SK-N-SH (cell line): ENCODE measurements at regions not wholly inside any gene's neighbourhood (a gene's known extent, or its start where the extent isn't known, plus 50 kb on each side); places are given as distances from the start of the nearest gene placed in this dataset.

ENCODE experiments used
- CTCF ChIA-PET: fragments of 300-600, 350-600 bp; formaldehyde crosslinking; extraction: SDS; loops from one replicate; lab custom pipeline; 2021; lab: Yijun Ruan, JAX
- POLR2A ChIA-PET: fragments of 350-600 bp; sonication (Branson Sonifier 250); formaldehyde crosslinking; extraction: SDS; loops from one replicate; lab custom pipeline; 2020; ENCODE audit warnings: antibody characterized with exemption, inconsistent platforms; lab: Yijun Ruan, JAX
- DNase-seq: peaks from one replicate; pipeline ENCODE4 v3.0.0; 2012
- H2AFZ ChIP-seq: fragments of 200-600 bp; sonication (generic); 2 replicates; pipeline ENCODE4 v1.8.1; 2016; ENCODE audit warnings: antibody characterized with exemption, mild to moderate bottlenecking, low read depth
- H3F3A ChIP-seq: fragments of 200-600 bp; sonication (generic); replicated peaks from 2 replicates; pipeline ENCODE3; 2016; ENCODE audit warnings: antibody characterized with exemption, mild to moderate bottlenecking; ENCODE audit not compliant: insufficient read depth
- H3K27ac ChIP-seq, 2 experiments: fragments of 200-500 bp in 1 of 2; fragments of 200-600 bp in 1 of 2; sonication (Bioruptor generic) in 1 of 2; sonication (generic), shearing (Covaris generic) in 1 of 2; 2 replicates each; pipeline versions ENCODE4 v1.5.1 to v1.6.1; 2014 to 2016; ENCODE audit warnings: low read depth in 2 of 2, inconsistent platforms in 1 of 2, low read length in 1 of 2, mild to moderate bottlenecking in 1 of 2, mixed read lengths in 1 of 2
- H3K27me3 ChIP-seq: fragments of 200-600 bp; sonication (generic), shearing (Covaris generic); 2 replicates; pipeline ENCODE4 v1.6.1; 2016; ENCODE audit warnings: mixed run types; ENCODE audit not compliant: insufficient read depth
- H3K36me3 ChIP-seq, 2 experiments: fragments of 200-500 bp in 1 of 2; fragments of 200-600 bp in 1 of 2; sonication (Bioruptor generic) in 1 of 2; sonication (generic) in 1 of 2; replicated peaks in 1 of 2; 2 replicates each; pipeline versions ENCODE3 to v1.5.1; 2014 to 2016; ENCODE audit warnings: low read length in 1 of 2, mild to moderate bottlenecking in 1 of 2; ENCODE audit not compliant: insufficient read depth in 2 of 2, control insufficient read depth in 1 of 2
- H3K4me1 ChIP-seq, 2 experiments: fragments of 200-500 bp in 1 of 2; fragments of 200-600 bp in 1 of 2; sonication (Bioruptor generic) in 1 of 2; sonication (generic), shearing (Covaris generic) in 1 of 2; 2 replicates each; pipeline versions ENCODE4 v1.5.1 to v1.6.1; 2014 to 2016; ENCODE audit warnings: low read depth in 1 of 2, low read length in 1 of 2, mixed run types in 1 of 2; ENCODE audit not compliant: insufficient read depth in 2 of 2, control insufficient read depth in 1 of 2
- H3K4me2 ChIP-seq: fragments of 200-600 bp; sonication (generic), shearing (Covaris generic); 2 replicates; pipeline ENCODE4 v1.6.1; 2017; ENCODE audit warnings: mixed run types
- H3K4me3 ChIP-seq, 2 experiments: fragments of 200-500 bp in 1 of 2; fragments of 200-600 bp in 1 of 2; sonication (Bioruptor generic) in 1 of 2; sonication (generic), shearing (Covaris generic) in 1 of 2; 2 replicates each; pipeline versions ENCODE4 v1.5.1 to v1.8.1; 2014 to 2016; ENCODE audit warnings: low read depth in 2 of 2, inconsistent platforms in 1 of 2, low read length in 1 of 2, mild to moderate bottlenecking in 1 of 2, mixed read lengths in 1 of 2, moderate library complexity in 1 of 2
- H3K79me2 ChIP-seq: fragments of 200-600 bp; sonication (generic); 2 replicates; pipeline ENCODE4 v1.8.1; 2017; ENCODE audit warnings: mild to moderate bottlenecking; ENCODE audit not compliant: insufficient read depth
- H3K9ac ChIP-seq: fragments of 200-600 bp; sonication (generic); 2 replicates; pipeline ENCODE4 v1.6.1; 2017; ENCODE audit warnings: mixed run types
- H3K9me2 ChIP-seq: fragments of 200-600 bp; sonication (generic); 2 replicates; pipeline ENCODE4 v1.6.1; 2017; ENCODE audit warnings: mixed run types
- H3K9me3 ChIP-seq: fragments of 200-600 bp; sonication (generic); 2 replicates; pipeline ENCODE4 v1.6.1; 2017; ENCODE audit warnings: mixed run types, mild to moderate bottlenecking, moderate library complexity
- H4K20me1 ChIP-seq: fragments of 200-600 bp; sonication (generic); 2 replicates; pipeline ENCODE4 v1.6.1; 2017; ENCODE audit warnings: mild to moderate bottlenecking, mixed run types; ENCODE audit not compliant: insufficient read depth
- CHD2 ChIP-seq: fragments of 150-350 bp; IDR thresholded peaks from 2 replicates; pipeline ENCODE4 v1.6.1; 2018; ENCODE audit warnings: low read length; ENCODE audit not compliant: partially characterized antibody
- CTCF ChIP-seq: fragments of 200-600 bp; sonication (generic); IDR thresholded peaks from 2 replicates; pipeline ENCODE4 v1.6.1; 2017; ENCODE audit warnings: antibody characterized with exemption, mild to moderate bottlenecking, moderate library complexity
- EP300 ChIP-seq, 2 experiments: IDR thresholded peaks; 2 replicates each; pipeline versions ENCODE4 v1.4.0 to v1.6.1; 2012; ENCODE audit warnings: borderline replicate concordance in 1 of 2, low read depth in 1 of 2, low read length in 1 of 2
- FOXJ3 ChIP-seq: sonication (generic); formaldehyde crosslinking; IDR thresholded peaks from 2 replicates; pipeline ENCODE4 v1.5.1; 2020; ENCODE audit warnings: mild to moderate bottlenecking, missing genetic modification reagents
- FOXM1 ChIP-seq: IDR thresholded peaks from 2 replicates; pipeline ENCODE4 v1.4.0; 2012; ENCODE audit warnings: low read depth, mild to moderate bottlenecking
- IRF3 ChIP-seq: fragments of 150-350 bp; IDR thresholded peaks from 2 replicates; pipeline ENCODE4 v1.6.1; 2016; ENCODE audit warnings: mild to moderate bottlenecking, low read depth, low read length
- JUND ChIP-seq: IDR thresholded peaks from 2 replicates; pipeline ENCODE4 v1.4.0; 2012
- MAX ChIP-seq: IDR thresholded peaks from 2 replicates; pipeline ENCODE4 v1.4.0; 2012; ENCODE audit warnings: low read depth
- NFIC ChIP-seq: IDR thresholded peaks from 2 replicates; pipeline ENCODE4 v1.4.0; 2012; ENCODE audit warnings: borderline replicate concordance
- NRF1 ChIP-seq: IDR thresholded peaks from 2 replicates; pipeline ENCODE4 v1.6.1; 2012; ENCODE audit warnings: low read depth, mild to moderate bottlenecking, low read length
- RAD21 ChIP-seq: IDR thresholded peaks from 2 replicates; pipeline ENCODE4 v1.6.1; 2012; ENCODE audit warnings: mild to moderate bottlenecking, low read length
- REST ChIP-seq: IDR thresholded peaks from 2 replicates; pipeline ENCODE4 v1.6.1; 2012; ENCODE audit warnings: mild to moderate bottlenecking, low read depth, low read length, moderate library complexity
- RFX5 ChIP-seq: IDR thresholded peaks from 2 replicates; pipeline ENCODE4 v1.6.1; 2012; ENCODE audit warnings: mild to moderate bottlenecking, improper control_type of control experiment, low read length
- USF1 ChIP-seq: IDR thresholded peaks from 2 replicates; pipeline ENCODE4 v1.4.0; 2012; ENCODE audit warnings: low read depth, borderline replicate concordance
- USF2 ChIP-seq: fragments of 150-350 bp; IDR thresholded peaks from 2 replicates; pipeline ENCODE4 v1.6.1; 2017; ENCODE audit warnings: antibody characterized with exemption, low read length, low read depth, borderline replicate concordance
- ZBTB33 ChIP-seq: IDR thresholded peaks from 2 replicates; pipeline ENCODE4 v1.4.0; 2012; ENCODE audit warnings: low read depth, borderline replicate concordance
- WGBS: methylation state at CpG from one replicate; pipeline ENCODE4 v1.1.6; 2017; ENCODE audit warnings: low lambda C conversion rate; 5-methylcytosine and 5-hydroxymethylcytosine counted together

GRCh38 chr2:60105906-60106305, 447.5 kb downstream of the BCL11A start:
- H2AFZ ChIP-seq = no peak overlapping the region
- no peak overlapping the region for H3K27ac ChIP-seq
- no peaks in the 10 kb centered on the region for H3K9me3 ChIP-seq
- no peak overlapping the region for H3K9ac ChIP-seq
- H3K9me2 ChIP-seq = no peaks in the 10 kb centered on the region
- TF ChIP-seq FOXJ3 (CRISPR knock-in tag) = no peak
- no peak for TF ChIP-seq RFX5
- TF ChIP-seq USF1 = no peak
- TF ChIP-seq NFIC = no peak
- no peak for TF ChIP-seq IRF3
- no peak for TF ChIP-seq ZBTB33
- no peak for TF ChIP-seq CHD2
- no peak for TF ChIP-seq RAD21
- TF ChIP-seq NRF1 = no peak
- no peak for TF ChIP-seq JUND
- TF ChIP-seq FOXM1 = no peak
- TF ChIP-seq CTCF = no peak
- no peak for TF ChIP-seq EP300 (IDR thresholded peaks at IDR 0.05; ENCODE audit: borderline replicate concordance in 1 of 2, low read depth in 1 of 2, low read length in 1 of 2)
- TF ChIP-seq USF2 = no peak
- TF ChIP-seq MAX = no peak
- TF ChIP-seq REST = no peak
- TF ChIP-seq, all 33 proteins: peak for 0
- Histone ChIP-seq H3F3A (no peaks in the 10 kb centered on the region), H3K4me3 (no peak overlapping the region), H3K4me2 (no peak overlapping the region), H3K27me3 (no peaks in the 10 kb centered on the region), H3K36me3 (no peaks in the 10 kb centered on the region), H3K79me2 (no peaks in the 10 kb centered on the region), H4K20me1 (no peaks in the 10 kb centered on the region), H3K4me1 (no peaks in the 10 kb centered on the region)
- ChIA-PET POLR2A (no interaction called here), CTCF (no interaction called here)
- no peak for DNase-seq
- WGBS = 37% methylated on average over 7 of the region's 7 CpGs
